ENCODE measurements at regions not wholly inside any gene's neighbourhood (a gene's known extent, or its start where the extent isn't known, plus 50 kb on each side); places are given as distances from the start of the nearest gene placed in this dataset.

GRCh38 chr5:57037355-57037754, 85.4 kb upstream of the MIER3 start:
- no peaks in the 10 kb centered on the region for H4K20me1 ChIP-seq (ENCODE audit: insufficient read depth, low read length)
- H3K4me3 ChIP-seq (ENCODE audit: low read depth in 1 of 2, low read length in 2 of 2), result no peak overlapping the region
- no peak overlapping the region for H3K4me2 ChIP-seq (ENCODE audit: insufficient read depth, low read length)
- no peak overlapping the region for H3K27ac ChIP-seq (ENCODE audit: low read length)
- H3K79me2 ChIP-seq (ENCODE audit: insufficient read depth, low read length), result no peaks in the 10 kb centered on the region
- no peaks in the 10 kb centered on the region for H3K9me3 ChIP-seq (ENCODE audit: insufficient read depth, low read length, severe bottlenecking)
- no peaks in the 10 kb centered on the region for H3K4me1 ChIP-seq (ENCODE audit: insufficient read depth, low read length)
- peaks cover 6% of the 10 kb centered on the region for H3K27me3 ChIP-seq (ENCODE audit: insufficient read depth, low read length, poor library complexity)
- H3K9ac ChIP-seq (ENCODE audit: low read depth, low read length), result no peak overlapping the region
- no peaks in the 10 kb centered on the region for H3K36me3 ChIP-seq (ENCODE audit: insufficient read depth, low read length)
- TF ChIP-seq EZH2 (IDR thresholded peaks at IDR 0.05; ENCODE audit: borderline replicate concordance, low read depth, low read length, severe bottlenecking) (no peak), CTCF (IDR thresholded peaks at IDR 0.05; ENCODE audit: borderline replicate concordance, extremely low read depth, low read length, poor library complexity, severe bottlenecking) (no peak)
- no peak for ATAC-seq (ENCODE audit: insufficient read depth, low read depth)
- H2AFZ ChIP-seq (ENCODE audit: low read depth, low read length), result no peak overlapping the region
- no peak for DNase-seq

- H3K4me3 ChIP-seq (ENCODE audit: low read depth in 1 of 2, low read length in 2 of 2), result no peak overlapping the region
- no peak overlapping the region for H3K9ac ChIP-seq (ENCODE audit: low read depth, low read length)
- H4K20me1 ChIP-seq (ENCODE audit: insufficient read depth, low read length), result no peaks in the 10 kb centered on the region
- no peak overlapping the region for H3K4me2 ChIP-seq (ENCODE audit: insufficient read depth, low read length)
- H3K36me3 ChIP-seq (ENCODE audit: insufficient read depth, low read length), result no peaks in the 10 kb centered on the region
- no peak overlapping the region for H3K27ac ChIP-seq (ENCODE audit: low read length)
- TF ChIP-seq EZH2 (IDR thresholded peaks at IDR 0.05; ENCODE audit: borderline replicate concordance, low read depth, low read length, severe bottlenecking) (no peak), CTCF (IDR thresholded peaks at IDR 0.05; ENCODE audit: borderline replicate concordance, extremely low read depth, low read length, poor library complexity, severe bottlenecking) (no peak)
- H3K4me1 ChIP-seq (ENCODE audit: insufficient read depth, low read length), result no peaks in the 10 kb centered on the region
- DNase-seq (no peak), ATAC-seq (ENCODE audit: insufficient read depth, low read depth) (no peak)
- no peaks in the 10 kb centered on the region for H3K79me2 ChIP-seq (ENCODE audit: insufficient read depth, low read length)
- peaks cover 3% of the 10 kb centered on the region for H3K27me3 ChIP-seq (ENCODE audit: insufficient read depth, low read length, poor library complexity)
- H3K9me3 ChIP-seq (ENCODE audit: insufficient read depth, low read length, severe bottlenecking), result no peaks in the 10 kb centered on the region
- no peak overlapping the region for H2AFZ ChIP-seq (ENCODE audit: low read depth, low read length)
Observed at GRCh38 chr5:57041570-57041969, 89.6 kb upstream of the MIER3 start.

GRCh38 chr5:57042524-57042931, 90.6 kb upstream of the MIER3 start:
- ATAC-seq (ENCODE audit: insufficient read depth, low read depth), result no peak
- Histone ChIP-seq H4K20me1 (ENCODE audit: insufficient read depth, low read length) (no peaks in the 10 kb centered on the region), H3K36me3 (ENCODE audit: insufficient read depth, low read length) (no peaks in the 10 kb centered on the region), H3K4me3 (ENCODE audit: low read depth in 1 of 2, low read length in 2 of 2) (no peak overlapping the region), H3K4me1 (ENCODE audit: insufficient read depth, low read length) (no peaks in the 10 kb centered on the region), H2AFZ (ENCODE audit: low read depth, low read length) (no peak overlapping the region), H3K27me3 (ENCODE audit: insufficient read depth, low read length, poor library complexity) (peaks cover 6% of the 10 kb centered on the region), H3K79me2 (ENCODE audit: insufficient read depth, low read length) (no peaks in the 10 kb centered on the region), H3K9me3 (ENCODE audit: insufficient read depth, low read length, severe bottlenecking) (no peaks in the 10 kb centered on the region), H3K27ac (ENCODE audit: low read length) (no peak overlapping the region), H3K4me2 (ENCODE audit: insufficient read depth, low read length) (no peak overlapping the region), H3K9ac (ENCODE audit: low read depth, low read length) (no peak overlapping the region)
- TF ChIP-seq EZH2 (IDR thresholded peaks at IDR 0.05; ENCODE audit: borderline replicate concordance, low read depth, low read length, severe bottlenecking) (no peak), CTCF (IDR thresholded peaks at IDR 0.05; ENCODE audit: borderline replicate concordance, extremely low read depth, low read length, poor library complexity, severe bottlenecking) (no peak)
- DNase-seq, result no peak

- Histone ChIP-seq H3K79me2 (ENCODE audit: insufficient read depth, low read length) (no peaks in the 10 kb centered on the region), H3K9ac (ENCODE audit: low read depth, low read length) (no peak overlapping the region), H4K20me1 (ENCODE audit: insufficient read depth, low read length) (no peaks in the 10 kb centered on the region), H3K4me3 (ENCODE audit: low read depth in 1 of 2, low read length in 2 of 2) (no peak overlapping the region), H3K27me3 (ENCODE audit: insufficient read depth, low read length, poor library complexity) (no peaks in the 10 kb centered on the region), H3K4me2 (ENCODE audit: insufficient read depth, low read length) (no peak overlapping the region), H3K9me3 (ENCODE audit: insufficient read depth, low read length, severe bottlenecking) (no peaks in the 10 kb centered on the region), H3K36me3 (ENCODE audit: insufficient read depth, low read length) (no peaks in the 10 kb centered on the region), H2AFZ (ENCODE audit: low read depth, low read length) (no peak overlapping the region), H3K27ac (ENCODE audit: low read length) (no peak overlapping the region), H3K4me1 (ENCODE audit: insufficient read depth, low read length) (no peaks in the 10 kb centered on the region)
- TF ChIP-seq CTCF (IDR thresholded peaks at IDR 0.05; ENCODE audit: borderline replicate concordance, extremely low read depth, low read length, poor library complexity, severe bottlenecking) (no peak), EZH2 (IDR thresholded peaks at IDR 0.05; ENCODE audit: borderline replicate concordance, low read depth, low read length, severe bottlenecking) (no peak)
- ATAC-seq (ENCODE audit: insufficient read depth, low read depth) (no peak), DNase-seq (no peak)
Observed at GRCh38 chr5:57054135-57054534, 102.2 kb upstream of the MIER3 start.

Measured in DND-41 (cell line).